ENCODE measurements at regions not wholly inside any gene's neighbourhood (a gene's known extent, or its start where the extent isn't known, plus 50 kb on each side); places are given as distances from the start of the nearest gene placed in this dataset.

DNA sequence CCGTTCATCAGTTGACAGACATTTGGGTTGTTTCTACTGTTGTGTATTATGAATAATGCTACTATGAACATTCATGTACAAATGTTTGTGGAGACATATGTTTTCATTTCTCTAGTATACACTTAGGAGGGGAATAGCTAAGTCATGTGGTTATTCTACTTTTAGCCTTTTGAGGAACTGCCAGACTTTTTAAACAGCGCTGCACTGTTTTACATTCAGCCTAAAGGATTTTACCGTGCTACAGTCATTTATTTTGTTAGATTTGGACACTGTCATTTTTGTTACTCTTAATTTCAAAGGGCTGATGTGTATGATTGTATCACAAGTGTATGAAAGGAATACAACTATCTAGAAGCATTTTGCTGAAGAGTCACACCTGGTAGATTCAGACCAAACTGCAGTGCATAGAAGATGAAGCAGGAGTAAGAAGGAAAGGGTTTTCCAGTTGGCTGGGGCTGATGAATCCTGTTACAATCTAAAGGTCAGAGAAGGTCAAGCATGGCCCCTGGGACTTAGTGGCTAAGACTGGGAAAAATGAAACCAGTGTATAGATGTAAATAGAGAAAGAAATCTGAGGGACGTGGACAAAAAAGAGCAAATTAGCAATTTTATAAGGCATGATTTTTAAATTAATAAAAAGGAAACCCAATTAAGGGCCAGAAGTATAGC is 509.7 kb downstream of the PSAT1 start:
- Histone ChIP-seq H3K4me1 (ENCODE audit: control insufficient read depth, insufficient read depth, low read length) (no peaks in the 10 kb centered on the region), H3K36me3 (ENCODE audit: control insufficient read depth, insufficient read depth, low read length) (no peaks in the 10 kb centered on the region), H3K27me3 (ENCODE audit: control insufficient read depth, insufficient read depth, low read length) (no peaks in the 10 kb centered on the region), H3K9me3 (ENCODE audit: control insufficient read depth, insufficient read depth, low read length) (no peaks in the 10 kb centered on the region), H3K27ac (ENCODE audit: low read length) (no peak overlapping the region), H3K4me3 (ENCODE audit: low read length) (no peak overlapping the region)
- DNase-seq (ENCODE audit: low read depth, low spot score), result no peak
- no CpG with 5 or more reads among the region's 4 CpGs for WGBS (ENCODE audit: insufficient coverage, insufficient read length)

DNA sequence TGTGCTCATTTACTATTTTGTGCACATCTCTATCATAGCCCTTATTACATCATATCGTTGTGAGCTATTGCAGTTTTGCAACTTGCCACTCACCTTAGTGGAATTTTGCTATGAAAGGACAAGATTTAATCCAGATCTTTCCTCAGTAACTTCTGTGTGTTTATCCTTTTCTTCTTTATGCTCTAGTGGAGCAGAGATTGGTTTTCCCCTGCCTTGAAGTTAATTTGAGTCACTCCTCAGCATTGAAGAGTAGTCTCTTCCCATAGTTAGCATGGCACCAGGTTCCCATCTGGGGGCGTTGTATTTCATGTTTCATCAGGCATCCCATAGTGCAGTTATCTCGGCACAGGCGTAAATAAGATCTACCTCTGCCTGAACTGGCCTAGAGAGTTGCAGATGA is 510.4 kb downstream of the PSAT1 start:
- Histone ChIP-seq H3K27ac (ENCODE audit: low read length) (no peak overlapping the region), H3K4me1 (ENCODE audit: control insufficient read depth, insufficient read depth, low read length) (no peaks in the 10 kb centered on the region), H3K9me3 (ENCODE audit: control insufficient read depth, insufficient read depth, low read length) (no peaks in the 10 kb centered on the region), H3K36me3 (ENCODE audit: control insufficient read depth, insufficient read depth, low read length) (no peaks in the 10 kb centered on the region), H3K27me3 (ENCODE audit: control insufficient read depth, insufficient read depth, low read length) (no peaks in the 10 kb centered on the region), H3K4me3 (ENCODE audit: low read length) (no peak overlapping the region)
- whole genome bisulfite sequencing (ENCODE audit: insufficient coverage, insufficient read length), result no CpG with 5 or more reads among the region's 4 CpGs
- no peak for DNase-seq (ENCODE audit: low read depth, low spot score)

DNA sequence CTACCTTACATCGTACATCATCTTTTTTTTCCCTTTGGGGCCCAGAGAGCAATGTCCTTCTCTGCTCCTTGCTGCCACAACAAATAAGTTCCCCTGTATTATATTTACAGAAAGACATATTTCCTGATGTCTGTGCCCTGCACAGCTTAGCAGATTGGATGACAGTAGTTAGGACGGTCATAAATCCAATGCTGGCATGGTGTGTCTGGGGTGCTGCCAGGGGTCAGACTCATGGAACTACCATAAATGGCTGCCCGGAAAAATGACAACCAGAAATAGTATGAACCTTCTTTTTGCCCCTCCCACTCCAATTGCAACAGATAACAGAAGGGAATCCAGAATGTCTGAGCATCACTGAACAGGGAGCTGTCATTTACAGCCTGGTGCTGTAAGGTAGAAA is 511.1 kb downstream of the PSAT1 start:
- Histone ChIP-seq H3K36me3 (ENCODE audit: control insufficient read depth, insufficient read depth, low read length) (no peaks in the 10 kb centered on the region), H3K9me3 (ENCODE audit: control insufficient read depth, insufficient read depth, low read length) (no peaks in the 10 kb centered on the region), H3K4me3 (ENCODE audit: low read length) (no peak overlapping the region), H3K27ac (ENCODE audit: low read length) (no peak overlapping the region), H3K4me1 (ENCODE audit: control insufficient read depth, insufficient read depth, low read length) (no peaks in the 10 kb centered on the region), H3K27me3 (ENCODE audit: control insufficient read depth, insufficient read depth, low read length) (no peaks in the 10 kb centered on the region)
- no CpG with 5 or more reads among the region's 3 CpGs for WGBS (ENCODE audit: insufficient coverage, insufficient read length)
- DNase-seq (ENCODE audit: low read depth, low spot score), result no peak

DNA sequence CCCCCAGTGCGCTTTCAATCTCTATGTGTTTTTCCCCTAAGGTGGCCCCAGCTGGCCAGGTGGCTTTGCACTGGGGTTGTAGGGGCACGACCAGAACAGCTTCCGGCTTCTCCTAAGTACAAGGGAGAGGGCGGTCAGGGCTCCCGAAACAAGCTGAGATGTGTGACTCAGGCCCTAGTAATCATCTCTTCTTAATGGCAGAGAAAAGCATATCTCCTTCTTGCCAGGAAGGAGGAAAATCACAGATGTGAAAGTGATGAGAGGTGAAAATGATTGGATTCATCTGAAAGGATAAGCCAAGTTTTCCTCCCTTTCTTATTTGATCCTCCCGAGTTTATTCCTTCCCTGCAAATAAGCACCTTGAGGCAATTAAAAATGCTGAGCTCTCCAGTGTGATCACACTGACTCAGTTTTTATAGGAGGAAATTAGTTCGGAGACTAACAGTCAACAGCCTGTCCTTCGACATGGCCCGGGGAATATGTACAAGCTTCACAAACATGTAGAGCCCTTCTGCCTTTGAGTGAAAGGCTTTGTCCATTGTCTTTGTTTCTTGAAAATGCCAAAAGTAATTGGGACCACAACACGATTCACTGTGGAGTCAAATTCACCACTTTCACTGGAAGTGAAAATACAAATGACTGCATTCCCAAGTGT is 514.8 kb downstream of the PSAT1 start:
- H3K4me1 ChIP-seq (ENCODE audit: control insufficient read depth, insufficient read depth, low read length), result no peaks in the 10 kb centered on the region
- H3K36me3 ChIP-seq (ENCODE audit: control insufficient read depth, insufficient read depth, low read length), result no peaks in the 10 kb centered on the region
- no CpG with 5 or more reads among the region's 10 CpGs for WGBS (ENCODE audit: insufficient coverage, insufficient read length)
- no peaks in the 10 kb centered on the region for H3K9me3 ChIP-seq (ENCODE audit: control insufficient read depth, insufficient read depth, low read length)
- H3K27me3 ChIP-seq (ENCODE audit: control insufficient read depth, insufficient read depth, low read length), result no peaks in the 10 kb centered on the region
- DNase-seq (ENCODE audit: low read depth, low spot score), result no peak
- H3K27ac ChIP-seq (ENCODE audit: low read length), result no peak overlapping the region
- no peak overlapping the region for H3K4me3 ChIP-seq (ENCODE audit: low read length)

DNA sequence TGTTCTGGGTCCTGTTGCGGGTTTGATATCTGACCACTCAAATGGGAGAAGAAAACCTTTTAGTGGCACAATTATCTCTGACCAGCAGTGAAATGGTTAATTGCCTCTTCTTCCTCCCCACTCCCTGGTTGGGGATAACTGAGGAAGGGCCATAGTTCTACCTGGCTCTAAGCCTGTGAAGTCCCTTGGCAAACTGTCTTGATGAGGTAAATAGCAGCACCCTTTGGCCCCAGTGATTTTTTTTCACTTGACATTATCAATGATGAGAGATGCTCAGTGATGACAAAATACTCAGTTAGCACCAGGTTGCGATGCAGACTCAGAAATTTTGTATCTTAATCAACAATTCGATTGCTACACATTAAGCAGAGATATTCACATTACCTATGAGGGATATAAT is 515.7 kb downstream of the PSAT1 start:
- DNase-seq (ENCODE audit: low read depth, low spot score), result no peak
- no peak overlapping the region for H3K4me3 ChIP-seq (ENCODE audit: low read length)
- H3K36me3 ChIP-seq (ENCODE audit: control insufficient read depth, insufficient read depth, low read length), result no peaks in the 10 kb centered on the region
- no peaks in the 10 kb centered on the region for H3K4me1 ChIP-seq (ENCODE audit: control insufficient read depth, insufficient read depth, low read length)
- WGBS (ENCODE audit: insufficient coverage, insufficient read length), result no CpG with 5 or more reads among the region's 3 CpGs
- H3K27me3 ChIP-seq (ENCODE audit: control insufficient read depth, insufficient read depth, low read length), result no peaks in the 10 kb centered on the region
- H3K27ac ChIP-seq (ENCODE audit: low read length), result no peak overlapping the region
- no peaks in the 10 kb centered on the region for H3K9me3 ChIP-seq (ENCODE audit: control insufficient read depth, insufficient read depth, low read length)

DNA sequence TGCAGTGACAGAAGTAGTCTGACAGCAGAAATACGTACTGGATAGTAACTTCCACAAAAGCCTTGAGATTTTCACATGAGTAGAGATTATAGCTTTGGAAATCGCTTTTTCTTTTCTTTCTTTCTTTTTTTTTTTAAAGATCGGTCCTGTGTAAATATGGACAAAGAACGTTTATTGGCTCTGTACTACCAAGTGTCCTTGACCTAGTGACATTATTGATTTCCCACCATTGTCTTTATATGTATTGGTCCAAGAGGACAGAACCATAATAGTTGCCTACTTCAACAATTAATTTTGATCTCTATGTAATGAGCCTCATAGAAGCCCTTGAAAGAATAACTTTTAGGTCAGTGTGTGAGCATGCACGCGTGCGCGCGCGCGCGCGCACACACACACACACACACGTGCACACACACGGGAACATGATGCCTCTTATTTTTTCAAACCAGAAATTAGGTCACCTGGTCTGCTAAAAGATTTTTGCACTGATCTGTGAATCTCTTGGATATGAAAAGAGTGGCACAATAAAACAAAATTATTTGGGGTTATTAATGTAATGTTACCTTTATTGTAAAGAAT is 516.8 kb downstream of the PSAT1 start:
- H3K27me3 ChIP-seq (ENCODE audit: control insufficient read depth, insufficient read depth, low read length), result no peaks in the 10 kb centered on the region
- H3K4me3 ChIP-seq (ENCODE audit: low read length), result no peak overlapping the region
- H3K4me1 ChIP-seq (ENCODE audit: control insufficient read depth, insufficient read depth, low read length), result no peaks in the 10 kb centered on the region
- no peaks in the 10 kb centered on the region for H3K9me3 ChIP-seq (ENCODE audit: control insufficient read depth, insufficient read depth, low read length)
- no peaks in the 10 kb centered on the region for H3K36me3 ChIP-seq (ENCODE audit: control insufficient read depth, insufficient read depth, low read length)
- no peak overlapping the region for H3K27ac ChIP-seq (ENCODE audit: low read length)
- DNase-seq (ENCODE audit: low read depth, low spot score), result no peak
- WGBS (ENCODE audit: insufficient coverage, insufficient read length), result no CpG with 5 or more reads among the region's 15 CpGs

DNA sequence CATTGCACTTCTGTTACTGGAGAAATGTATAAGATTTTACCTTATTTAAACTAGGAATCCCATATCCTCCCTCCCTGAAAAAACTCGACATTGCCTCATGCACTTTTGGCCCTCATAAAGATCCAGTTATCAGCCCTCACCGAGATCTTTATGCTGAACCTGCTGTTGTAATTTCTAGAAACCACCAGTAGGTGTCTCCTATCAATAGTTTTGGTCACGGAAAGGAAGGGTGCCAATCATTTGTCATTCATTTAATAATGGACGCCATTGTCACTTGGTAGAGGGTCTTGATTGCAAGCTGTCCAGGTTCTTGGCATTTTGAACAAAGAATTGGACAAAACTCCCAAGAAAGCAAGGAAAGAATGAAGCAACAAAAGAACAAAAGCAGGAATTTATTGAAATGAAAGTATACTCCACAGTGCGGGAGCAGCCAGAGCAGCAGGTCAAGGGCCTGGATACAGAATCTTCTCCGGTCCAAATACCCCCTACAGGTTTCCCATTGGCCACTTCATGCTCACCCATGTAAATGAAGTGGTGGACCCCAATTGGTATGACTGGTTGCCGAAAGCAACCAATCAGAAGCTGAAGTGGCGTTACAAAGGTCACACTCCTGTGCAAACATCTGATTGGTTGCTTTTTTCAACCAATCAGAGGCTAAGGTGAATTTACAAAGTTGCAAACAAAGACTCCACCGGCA is 524.3 kb downstream of the PSAT1 start:
- H3K9me3 ChIP-seq (ENCODE audit: control insufficient read depth, insufficient read depth, low read length), result no peaks in the 10 kb centered on the region
- DNase-seq (ENCODE audit: low read depth, low spot score), result no peak
- no peaks in the 10 kb centered on the region for H3K4me1 ChIP-seq (ENCODE audit: control insufficient read depth, insufficient read depth, low read length)
- no peaks in the 10 kb centered on the region for H3K27me3 ChIP-seq (ENCODE audit: control insufficient read depth, insufficient read depth, low read length)
- no CpG with 5 or more reads among the region's 9 CpGs for WGBS (ENCODE audit: insufficient coverage, insufficient read length)
- no peak overlapping the region for H3K27ac ChIP-seq (ENCODE audit: low read length)
- no peaks in the 10 kb centered on the region for H3K36me3 ChIP-seq (ENCODE audit: control insufficient read depth, insufficient read depth, low read length)
- no peak overlapping the region for H3K4me3 ChIP-seq (ENCODE audit: low read length)

DNA sequence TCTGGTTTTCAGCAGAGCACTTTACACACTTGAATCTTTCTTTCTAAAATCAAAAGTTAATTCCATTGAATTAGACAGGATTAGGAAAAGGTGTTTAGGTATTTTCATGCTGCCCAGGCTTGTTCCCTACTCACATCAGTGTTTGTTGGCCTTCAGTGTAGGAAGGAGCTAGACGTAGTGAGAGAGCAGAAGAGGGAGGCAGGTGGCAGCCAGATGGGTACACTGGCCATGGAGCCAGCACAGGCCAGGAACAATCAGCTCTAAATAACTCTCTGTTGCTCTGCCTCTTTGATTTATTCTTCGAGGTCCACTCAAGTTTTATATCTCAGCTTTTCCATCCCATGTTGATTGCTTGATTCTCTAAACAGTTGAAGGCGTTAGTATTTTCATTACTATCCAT is 529.6 kb downstream of the PSAT1 start:
- no peak for DNase-seq (ENCODE audit: low read depth, low spot score)

DNA sequence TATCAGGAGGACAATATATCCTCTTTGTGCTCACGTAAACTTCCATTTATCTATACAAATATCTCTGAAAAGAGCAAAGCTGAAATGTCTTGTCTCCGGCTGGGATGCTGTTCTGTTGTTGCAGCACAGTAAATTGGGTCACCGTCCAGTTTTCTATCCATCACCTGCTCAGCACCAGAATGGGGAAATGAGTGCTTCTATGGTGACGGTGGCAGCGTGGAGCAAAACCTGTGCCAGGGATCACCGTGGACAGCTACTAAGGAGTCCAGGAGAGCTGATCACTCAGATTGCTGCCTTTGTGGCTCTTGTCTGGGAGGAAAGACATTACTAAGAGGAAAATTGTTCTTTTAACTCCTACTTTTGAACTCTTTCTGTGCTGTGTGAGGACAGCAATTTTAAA is 531.6 kb downstream of the PSAT1 start:
- Histone ChIP-seq H3K9me3 (ENCODE audit: control insufficient read depth, insufficient read depth, low read length) (no peaks in the 10 kb centered on the region), H3K4me3 (ENCODE audit: low read length) (no peak overlapping the region), H3K27me3 (ENCODE audit: control insufficient read depth, insufficient read depth, low read length) (no peaks in the 10 kb centered on the region), H3K36me3 (ENCODE audit: control insufficient read depth, insufficient read depth, low read length) (no peaks in the 10 kb centered on the region), H3K27ac (ENCODE audit: low read length) (no peak overlapping the region), H3K4me1 (ENCODE audit: control insufficient read depth, insufficient read depth, low read length) (no peaks in the 10 kb centered on the region)
- DNase-seq (ENCODE audit: low read depth, low spot score), result no peak
- WGBS (ENCODE audit: insufficient coverage, insufficient read length), result no CpG with 5 or more reads among the region's 6 CpGs

More for the DNA sequence above, 529.6 kb downstream of the PSAT1 start:
- no peak overlapping the region for H3K27ac ChIP-seq (ENCODE audit: low read length)
- no peaks in the 10 kb centered on the region for H3K9me3 ChIP-seq (ENCODE audit: control insufficient read depth, insufficient read depth, low read length)
- no peaks in the 10 kb centered on the region for H3K4me1 ChIP-seq (ENCODE audit: control insufficient read depth, insufficient read depth, low read length)
- no peaks in the 10 kb centered on the region for H3K36me3 ChIP-seq (ENCODE audit: control insufficient read depth, insufficient read depth, low read length)
- no CpG with 5 or more reads among the region's 3 CpGs for WGBS (ENCODE audit: insufficient coverage, insufficient read length)
- H3K27me3 ChIP-seq (ENCODE audit: control insufficient read depth, insufficient read depth, low read length), result no peaks in the 10 kb centered on the region
- H3K4me3 ChIP-seq (ENCODE audit: low read length), result no peak overlapping the region

DNA sequence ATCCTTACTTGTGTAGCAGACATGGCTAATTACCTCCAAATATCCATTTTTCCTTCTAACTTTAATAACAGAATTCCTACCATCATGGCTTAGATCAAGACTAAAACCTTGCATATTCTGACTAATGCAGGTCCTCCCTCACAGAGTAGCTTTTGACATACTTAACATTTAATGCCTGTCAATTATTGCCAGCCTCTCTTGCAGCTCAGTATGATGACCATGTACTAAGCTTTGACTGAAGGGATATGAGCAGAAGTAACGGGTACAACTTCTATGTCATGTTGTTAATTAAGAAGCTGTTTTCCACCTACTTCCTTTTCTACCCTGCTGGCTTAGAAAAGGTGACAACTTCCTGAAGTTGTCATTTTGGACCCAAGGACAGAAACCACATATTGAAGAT is 533.4 kb downstream of the PSAT1 start:
- Histone ChIP-seq H3K9me3 (ENCODE audit: control insufficient read depth, insufficient read depth, low read length) (no peaks in the 10 kb centered on the region), H3K4me1 (ENCODE audit: control insufficient read depth, insufficient read depth, low read length) (no peaks in the 10 kb centered on the region), H3K36me3 (ENCODE audit: control insufficient read depth, insufficient read depth, low read length) (no peaks in the 10 kb centered on the region), H3K27me3 (ENCODE audit: control insufficient read depth, insufficient read depth, low read length) (no peaks in the 10 kb centered on the region), H3K4me3 (ENCODE audit: low read length) (no peak overlapping the region), H3K27ac (ENCODE audit: low read length) (no peak overlapping the region)
- no peak for DNase-seq (ENCODE audit: low read depth, low spot score)
- WGBS (ENCODE audit: insufficient coverage, insufficient read length), result no CpG with 5 or more reads among the region's 1 CpG

All from iPS DF 6.9 (cell line).